Breast epithelium (tissue), 4 donors: ENCODE measurements at regions not wholly inside any gene's neighbourhood (a gene's known extent, or its start where the extent isn't known, plus 50 kb on each side); places are given as distances from the start of the nearest gene placed in this dataset.

Source experiments
- DNase-seq, 2 donors: peaks; one replicate each; pipeline ENCODE4 v3.0.0-alpha.2; 2019; ENCODE audit warnings: low spot score in 2 of 2
- H3K27ac ChIP-seq, 2 donors: fragments of 200-600 bp; sonication (generic) in 1 of 2; one replicate each; pipeline ENCODE4 v1.5.1; 2016 to 2019; ENCODE audit warnings: mild to moderate bottlenecking in 1 of 2
- H3K27me3 ChIP-seq, 2 donors: fragments of 200-600 bp; sonication (generic) in 1 of 2; one replicate each; pipeline versions ENCODE4 v1.5.1 to v1.6.0; 2017 to 2019; ENCODE audit warnings: control low read depth in 1 of 2, mild to moderate bottlenecking in 1 of 2
- H3K36me3 ChIP-seq: fragments of 200-600 bp; one replicate; pipeline ENCODE4 v1.5.1; 2019
- H3K4me1 ChIP-seq, 2 donors: fragments of 200-600 bp; sonication (generic); one replicate each; pipeline ENCODE4 v1.5.1; 2016 to 2019; ENCODE audit warnings: control low read depth in 1 of 2
- H3K4me3 ChIP-seq, 3 donors: fragments of 200-600 bp; sonication (generic); 1 replicate in 2 of 3; 2 replicates in 1 of 3; pipeline ENCODE4 v1.5.1; 2016 to 2019; ENCODE audit warnings: mild to moderate bottlenecking in 3 of 3, moderate library complexity in 2 of 3
- H3K9me3 ChIP-seq, 2 donors: fragments of 200-600 bp; sonication (generic) in 1 of 2; one replicate each; pipeline ENCODE4 v1.5.1; 2016 to 2019; ENCODE audit warnings: control low read depth in 1 of 2
- CTCF ChIP-seq, 3 donors: fragments of 450-650 bp; IDR thresholded peaks; one replicate each; pipeline ENCODE4 v1.5.1; 2016 to 2017; ENCODE audit warnings: antibody characterized with exemption in 3 of 3, mild to moderate bottlenecking in 3 of 3, moderate library complexity in 3 of 3
- POLR2A ChIP-seq: fragments of 450-650 bp; IDR thresholded peaks from one replicate; pipeline ENCODE4 v1.6.1; 2016; ENCODE audit warnings: antibody characterized with exemption, mild to moderate bottlenecking, moderate library complexity
- POLR2AphosphoS5 ChIP-seq, 3 donors: sonication (generic); formaldehyde crosslinking; IDR thresholded peaks; one replicate each; pipeline ENCODE4 v1.6.1; 2017; ENCODE audit warnings: antibody characterized with exemption in 3 of 3
- intact Hi-C: fragments of 100-400 bp; cut with DNase I; formaldehyde crosslinking; loops from one replicate; pipeline ENCODE4 v1.15.1; 2023; ENCODE audit warnings: low total_unique reads

- Histone ChIP-seq H3K27me3 (no peaks in the 10 kb centered on the region), H3K4me1 (no peaks in the 10 kb centered on the region), H3K36me3 (no peaks in the 10 kb centered on the region), H3K9me3 (no peaks in the 10 kb centered on the region), H3K27ac (no peak overlapping the region), H3K4me3 (no peak overlapping the region)
- DNase-seq: no peak
- TF ChIP-seq POLR2AphosphoS5 (IDR thresholded peaks at IDR 0.05) (no peak), POLR2A (no peak), CTCF (IDR thresholded peaks at IDR 0.05) (no peak)
- intact Hi-C loops: no loop called here
Observed at GRCh38 chr9:22206833-22207232, 197.7 kb upstream of the CDKN2B start.

GRCh38 chr9:22208846-22209585, 199.9 kb upstream of the CDKN2B start:
- H3K36me3 ChIP-seq: no peaks in the 10 kb centered on the region
- H3K4me3 ChIP-seq: peak overlapping the region in 1 of 3 donors; percentile 31
- DNase-seq: no peak
- no peaks in the 10 kb centered on the region for H3K9me3 ChIP-seq
- no peaks in the 10 kb centered on the region for H3K27me3 ChIP-seq
- no peaks in the 10 kb centered on the region for H3K4me1 ChIP-seq
- intact Hi-C loops: no loop called here
- H3K27ac ChIP-seq: no peak overlapping the region
- no peak for TF ChIP-seq POLR2A
- no peak for TF ChIP-seq CTCF (IDR thresholded peaks at IDR 0.05)
- no peak for TF ChIP-seq POLR2AphosphoS5 (IDR thresholded peaks at IDR 0.05)

GRCh38 chr9:22210262-22210661, 201.2 kb upstream of the CDKN2B start:
- Histone ChIP-seq H3K27ac (no peak overlapping the region), H3K4me3 (no peak overlapping the region), H3K4me1 (no peaks in the 10 kb centered on the region), H3K9me3 (no peaks in the 10 kb centered on the region), H3K36me3 (no peaks in the 10 kb centered on the region), H3K27me3 (no peaks in the 10 kb centered on the region)
- intact Hi-C loops: no loop called here
- no peak for TF ChIP-seq POLR2A
- TF ChIP-seq CTCF (IDR thresholded peaks at IDR 0.05): no peak
- TF ChIP-seq POLR2AphosphoS5 (IDR thresholded peaks at IDR 0.05): no peak
- DNase-seq: no peak

GRCh38 chr9:22210936-22211335, 201.8 kb upstream of the CDKN2B start:
- no peaks in the 10 kb centered on the region for H3K27me3 ChIP-seq
- no peaks in the 10 kb centered on the region for H3K4me1 ChIP-seq
- H3K36me3 ChIP-seq: no peaks in the 10 kb centered on the region
- no peak overlapping the region for H3K4me3 ChIP-seq
- no peak for DNase-seq
- no peaks in the 10 kb centered on the region for H3K9me3 ChIP-seq
- no peak for TF ChIP-seq POLR2A
- TF ChIP-seq POLR2AphosphoS5 (IDR thresholded peaks at IDR 0.05): no peak
- no peak for TF ChIP-seq CTCF (IDR thresholded peaks at IDR 0.05)
- peak overlapping the region in 1 of 2 donors; percentile 41 for H3K27ac ChIP-seq
- intact Hi-C loops: no loop called here

GRCh38 chr9:22211588-22212360, 202.7 kb upstream of the CDKN2B start:
- TF ChIP-seq POLR2AphosphoS5 (IDR thresholded peaks at IDR 0.05) (no peak), POLR2A (no peak), CTCF (IDR thresholded peaks at IDR 0.05) (no peak)
- intact Hi-C loops: no loop called here
- Histone ChIP-seq H3K4me3 (no peak overlapping the region), H3K36me3 (no peaks in the 10 kb centered on the region), H3K4me1 (no peaks in the 10 kb centered on the region), H3K9me3 (no peaks in the 10 kb centered on the region), H3K27me3 (no peaks in the 10 kb centered on the region), H3K27ac (peak overlapping the region; percentile 30 to 54)
- no peak for DNase-seq
